ENCODE measurements at regions not wholly inside any gene's neighbourhood (a gene's known extent, or its start where the extent isn't known, plus 50 kb on each side); places are given as distances from the start of the nearest gene placed in this dataset.

GRCh38 chr5:165712011-165712410 lies 2206.6 kb downstream of the MAT2B start:
- TF ChIP-seq CTCF (IDR thresholded peaks at IDR 0.05; ENCODE audit: low read depth, low read length) (no peak), POLR2A (IDR thresholded peaks at IDR 0.05; ENCODE audit: extremely low read depth, insufficient read length) (no peak)

All from NB4 (cell line).